ENCODE measurements at regions not wholly inside any gene's neighbourhood (a gene's known extent, or its start where the extent isn't known, plus 50 kb on each side); places are given as distances from the start of the nearest gene placed in this dataset.

- TF ChIP-seq, protein P1, sequence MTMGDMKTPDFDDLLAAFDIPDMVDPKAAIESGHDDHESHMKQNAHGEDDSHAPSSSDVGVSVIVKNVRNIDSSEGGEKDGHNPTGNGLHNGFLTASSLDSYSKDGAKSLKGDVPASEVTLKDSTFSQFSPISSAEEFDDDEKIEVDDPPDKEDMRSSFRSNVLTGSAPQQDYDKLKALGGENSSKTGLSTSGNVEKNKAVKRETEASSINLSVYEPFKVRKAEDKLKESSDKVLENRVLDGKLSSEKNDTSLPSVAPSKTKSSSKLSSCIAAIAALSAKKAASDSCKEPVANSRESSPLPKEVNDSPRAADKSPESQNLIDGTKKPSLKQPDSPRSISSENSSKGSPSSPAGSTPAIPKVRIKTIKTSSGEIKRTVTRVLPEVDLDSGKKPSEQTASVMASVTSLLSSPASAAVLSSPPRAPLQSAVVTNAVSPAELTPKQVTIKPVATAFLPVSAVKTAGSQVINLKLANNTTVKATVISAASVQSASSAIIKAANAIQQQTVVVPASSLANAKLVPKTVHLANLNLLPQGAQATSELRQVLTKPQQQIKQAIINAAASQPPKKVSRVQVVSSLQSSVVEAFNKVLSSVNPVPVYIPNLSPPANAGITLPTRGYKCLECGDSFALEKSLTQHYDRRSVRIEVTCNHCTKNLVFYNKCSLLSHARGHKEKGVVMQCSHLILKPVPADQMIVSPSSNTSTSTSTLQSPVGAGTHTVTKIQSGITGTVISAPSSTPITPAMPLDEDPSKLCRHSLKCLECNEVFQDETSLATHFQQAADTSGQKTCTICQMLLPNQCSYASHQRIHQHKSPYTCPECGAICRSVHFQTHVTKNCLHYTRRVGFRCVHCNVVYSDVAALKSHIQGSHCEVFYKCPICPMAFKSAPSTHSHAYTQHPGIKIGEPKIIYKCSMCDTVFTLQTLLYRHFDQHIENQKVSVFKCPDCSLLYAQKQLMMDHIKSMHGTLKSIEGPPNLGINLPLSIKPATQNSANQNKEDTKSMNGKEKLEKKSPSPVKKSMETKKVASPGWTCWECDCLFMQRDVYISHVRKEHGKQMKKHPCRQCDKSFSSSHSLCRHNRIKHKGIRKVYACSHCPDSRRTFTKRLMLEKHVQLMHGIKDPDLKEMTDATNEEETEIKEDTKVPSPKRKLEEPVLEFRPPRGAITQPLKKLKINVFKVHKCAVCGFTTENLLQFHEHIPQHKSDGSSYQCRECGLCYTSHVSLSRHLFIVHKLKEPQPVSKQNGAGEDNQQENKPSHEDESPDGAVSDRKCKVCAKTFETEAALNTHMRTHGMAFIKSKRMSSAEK (CRISPR knock-in tag; IDR thresholded peaks at IDR 0.05; ENCODE audit: borderline replicate concordance) = no peak
- TF ChIP-seq OVOL2 (CRISPR knock-in tag; IDR thresholded peaks at IDR 0.05; ENCODE audit: borderline replicate concordance) = no peak
- TF ChIP-seq, protein P2, sequence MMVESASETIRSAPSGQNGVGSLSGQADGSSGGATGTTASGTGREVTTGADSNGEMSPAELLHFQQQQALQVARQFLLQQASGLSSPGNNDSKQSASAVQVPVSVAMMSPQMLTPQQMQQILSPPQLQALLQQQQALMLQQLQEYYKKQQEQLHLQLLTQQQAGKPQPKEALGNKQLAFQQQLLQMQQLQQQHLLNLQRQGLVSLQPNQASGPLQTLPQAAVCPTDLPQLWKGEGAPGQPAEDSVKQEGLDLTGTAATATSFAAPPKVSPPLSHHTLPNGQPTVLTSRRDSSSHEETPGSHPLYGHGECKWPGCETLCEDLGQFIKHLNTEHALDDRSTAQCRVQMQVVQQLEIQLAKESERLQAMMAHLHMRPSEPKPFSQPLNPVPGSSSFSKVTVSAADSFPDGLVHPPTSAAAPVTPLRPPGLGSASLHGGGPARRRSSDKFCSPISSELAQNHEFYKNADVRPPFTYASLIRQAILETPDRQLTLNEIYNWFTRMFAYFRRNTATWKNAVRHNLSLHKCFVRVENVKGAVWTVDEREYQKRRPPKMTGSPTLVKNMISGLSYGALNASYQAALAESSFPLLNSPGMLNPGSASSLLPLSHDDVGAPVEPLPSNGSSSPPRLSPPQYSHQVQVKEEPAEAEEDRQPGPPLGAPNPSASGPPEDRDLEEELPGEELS (CRISPR knock-in tag; IDR thresholded peaks at IDR 0.05) = no peak
- TF ChIP-seq PREB (CRISPR knock-in tag; IDR thresholded peaks at IDR 0.05; ENCODE audit: borderline replicate concordance) = no peak
- TF ChIP-seq, protein P3, sequence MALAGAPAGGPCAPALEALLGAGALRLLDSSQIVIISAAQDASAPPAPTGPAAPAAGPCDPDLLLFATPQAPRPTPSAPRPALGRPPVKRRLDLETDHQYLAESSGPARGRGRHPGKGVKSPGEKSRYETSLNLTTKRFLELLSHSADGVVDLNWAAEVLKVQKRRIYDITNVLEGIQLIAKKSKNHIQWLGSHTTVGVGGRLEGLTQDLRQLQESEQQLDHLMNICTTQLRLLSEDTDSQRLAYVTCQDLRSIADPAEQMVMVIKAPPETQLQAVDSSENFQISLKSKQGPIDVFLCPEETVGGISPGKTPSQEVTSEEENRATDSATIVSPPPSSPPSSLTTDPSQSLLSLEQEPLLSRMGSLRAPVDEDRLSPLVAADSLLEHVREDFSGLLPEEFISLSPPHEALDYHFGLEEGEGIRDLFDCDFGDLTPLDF (CRISPR knock-in tag; IDR thresholded peaks at IDR 0.05) = no peak
Measured at GRCh38 chr6:1226277-1227099, 85.4 kb upstream of the FOXQ1 start (continued).

DNA sequence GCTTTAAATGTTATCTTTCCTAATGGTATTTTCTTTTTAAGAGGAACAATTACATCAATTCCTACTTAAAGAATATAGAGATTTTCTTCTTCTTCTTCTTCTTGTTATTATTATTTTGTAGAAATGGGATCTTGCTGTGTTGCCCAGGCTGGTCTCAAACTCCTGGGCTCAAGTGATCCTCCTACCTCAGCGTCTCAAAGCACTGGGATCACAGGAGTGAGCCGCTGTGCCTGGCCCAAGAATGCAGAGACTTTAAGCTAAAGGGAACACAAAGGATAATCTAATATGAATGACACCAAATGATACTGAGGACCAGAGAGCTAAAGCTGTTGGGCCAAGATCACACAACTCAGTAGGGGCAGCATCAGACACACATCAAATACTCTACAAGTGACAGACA lies 87.4 kb upstream of the FOXQ1 start:
- no peak for TF ChIP-seq RELA (CRISPR knock-in tag; IDR thresholded peaks at IDR 0.05; ENCODE audit: borderline replicate concordance)
- no peak for TF ChIP-seq ATF1 (CRISPR knock-in tag; IDR thresholded peaks at IDR 0.05)
- TF ChIP-seq FOXP1 (CRISPR knock-in tag; IDR thresholded peaks at IDR 0.05; ENCODE audit: borderline replicate concordance) = no peak
- Mint-ChIP-seq H3K27me3 (ENCODE audit: low read depth) (peaks cover 6% of the 10 kb centered on the region; the same call in 1 of the 2 replicates), H3K4me3 (no peak overlapping the region), H3K27ac (no peak overlapping the region), H3K4me1 (peaks cover 7% of the 10 kb centered on the region; the same call in 1 of the 2 replicates), H3K9me3 (no peaks in the 10 kb centered on the region), H3K36me3 (no peaks in the 10 kb centered on the region)
- no peak for DNase-seq (ENCODE audit: low spot score)
- ChIA-PET CTCF (no interaction called here), POLR2A (no interaction called here)
- ATAC-seq = no peak

- Mint-ChIP-seq H3K27me3 (ENCODE audit: low read depth) (peaks cover 3% of the 10 kb centered on the region; the same call in 1 of the 2 replicates), H3K27ac (no peak overlapping the region), H3K9me3 (no peaks in the 10 kb centered on the region), H3K4me3 (no peak overlapping the region), H3K4me1 (peaks cover 7% of the 10 kb centered on the region; the same call in 1 of the 2 replicates), H3K36me3 (no peaks in the 10 kb centered on the region)
- ChIA-PET POLR2A (no interaction called here), CTCF (interaction anchor here (0.9 kb wide), 1 partner anchor 114 kb away, joined by 3 read pairs; no protein-coding TSS in a partner anchor)
- no peak for DNase-seq (ENCODE audit: low spot score)
- ATAC-seq = peak; percentile 51
- TF ChIP-seq IRF2 (CRISPR knock-in tag; IDR thresholded peaks at IDR 0.05; ENCODE audit: borderline replicate concordance, low read depth) (no peak), ZNF138 (CRISPR knock-in tag; conservative IDR thresholded peaks at IDR 0.05) (no peak), TEAD4 (CRISPR knock-in tag; IDR thresholded peaks at IDR 0.05) (no peak), ZNF121 (CRISPR knock-in tag; IDR thresholded peaks at IDR 0.05) (no peak), KAT7 (CRISPR knock-in tag; IDR thresholded peaks at IDR 0.05; ENCODE audit: borderline replicate concordance) (no peak), ZNF423 (CRISPR knock-in tag; IDR thresholded peaks at IDR 0.05) (no peak), JUN (CRISPR knock-in tag; IDR thresholded peaks at IDR 0.05) (no peak), SMAD3 (CRISPR knock-in tag; IDR thresholded peaks at IDR 0.05; ENCODE audit: borderline replicate concordance) (no peak), SOX15 (CRISPR knock-in tag; IDR thresholded peaks at IDR 0.05) (no peak)
- TF ChIP-seq, protein P4, sequence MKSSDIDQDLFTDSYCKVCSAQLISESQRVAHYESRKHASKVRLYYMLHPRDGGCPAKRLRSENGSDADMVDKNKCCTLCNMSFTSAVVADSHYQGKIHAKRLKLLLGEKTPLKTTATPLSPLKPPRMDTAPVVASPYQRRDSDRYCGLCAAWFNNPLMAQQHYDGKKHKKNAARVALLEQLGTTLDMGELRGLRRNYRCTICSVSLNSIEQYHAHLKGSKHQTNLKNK (CRISPR knock-in tag; IDR thresholded peaks at IDR 0.05) = no peak
Measured at GRCh38 chr6:1222728-1223595, 88.9 kb upstream of the FOXQ1 start.
